Testis (tissue), 2 donors: ENCODE measurements at regions not wholly inside any gene's neighbourhood (a gene's known extent, or its start where the extent isn't known, plus 50 kb on each side); places are given as distances from the start of the nearest gene placed in this dataset.

Experiments
- DNase-seq: peaks from one replicate; pipeline ENCODE4 v3.0.0-alpha.2; 2019
- H3K27ac ChIP-seq, 2 donors: fragments of 200-600 bp; sonication (generic); one replicate each; pipeline ENCODE4 v1.5.1; 2019
- H3K27me3 ChIP-seq: fragments of 200-600 bp; sonication (generic); one replicate; pipeline ENCODE4 v1.5.1; 2019
- H3K36me3 ChIP-seq: fragments of 200-600 bp; sonication (generic); one replicate; pipeline ENCODE4 v1.5.1; 2017; ENCODE audit warnings: low read depth; ENCODE audit errors: missing control alignments
- H3K4me1 ChIP-seq: fragments of 200-600 bp; sonication (generic); one replicate; pipeline ENCODE4 v1.5.1; 2019
- H3K4me3 ChIP-seq, 2 donors: fragments of 200-600 bp; sonication (generic); one replicate each; pipeline ENCODE4 v1.5.1; 2017 to 2019
- H3K9me3 ChIP-seq: fragments of 200-600 bp; sonication (generic); one replicate; pipeline ENCODE4 v1.5.1; 2017
- POLR2A ChIP-seq: fragments of 450-650 bp; IDR thresholded peaks from one replicate; pipeline ENCODE4 v1.6.1; 2017; ENCODE audit warnings: antibody characterized with exemption, mild to moderate bottlenecking, moderate library complexity
- WGBS, 2 donors: methylation state at CpG; one replicate each; pipeline ENCODE4 v1.1.5; 2018; 5-methylcytosine and 5-hydroxymethylcytosine counted together
- intact Hi-C: fragments of 100-400 bp; cut with DNase I; formaldehyde crosslinking; loops from one replicate; pipeline ENCODE4 v1.15.1; 2023; ENCODE audit warnings: low total_unique reads
- TF ChIP-seq, protein P1 (sequence below), 3 experiments: fragments of 450-650 bp in 2 of 3; fragments of 200-600 bp in 1 of 3; sonication (generic) in 1 of 3; IDR thresholded peaks; one replicate each; pipeline ENCODE4 v1.5.1; 2016 to 2019; ENCODE audit warnings: antibody characterized with exemption in 3 of 3, mild to moderate bottlenecking in 2 of 3, moderate library complexity in 1 of 3

DNA sequence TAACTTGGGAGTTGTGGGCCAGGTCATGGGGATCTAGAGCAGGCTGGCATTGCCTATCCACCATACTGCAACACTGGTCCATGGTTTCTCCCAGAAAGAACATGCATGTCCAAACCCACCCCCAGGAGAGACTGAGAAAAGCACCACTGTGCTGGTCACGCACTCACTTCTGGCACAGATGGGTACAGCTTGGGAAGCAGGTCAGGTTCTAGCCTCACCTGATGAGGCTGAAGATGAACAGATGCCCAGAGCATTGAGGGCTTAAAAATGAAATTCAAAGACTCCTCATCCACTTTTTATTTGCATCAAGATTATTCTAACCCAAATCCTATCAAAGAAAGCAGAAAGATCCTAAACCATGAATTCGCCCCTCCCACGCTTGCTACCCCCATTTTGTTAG lies 125.9 kb upstream of the RAI2 start:
- no peaks in the 10 kb centered on the region for H3K27me3 ChIP-seq
- no peaks in the 10 kb centered on the region for H3K4me1 ChIP-seq
- no peak for TF ChIP-seq POLR2A
- TF ChIP-seq, protein P1, sequence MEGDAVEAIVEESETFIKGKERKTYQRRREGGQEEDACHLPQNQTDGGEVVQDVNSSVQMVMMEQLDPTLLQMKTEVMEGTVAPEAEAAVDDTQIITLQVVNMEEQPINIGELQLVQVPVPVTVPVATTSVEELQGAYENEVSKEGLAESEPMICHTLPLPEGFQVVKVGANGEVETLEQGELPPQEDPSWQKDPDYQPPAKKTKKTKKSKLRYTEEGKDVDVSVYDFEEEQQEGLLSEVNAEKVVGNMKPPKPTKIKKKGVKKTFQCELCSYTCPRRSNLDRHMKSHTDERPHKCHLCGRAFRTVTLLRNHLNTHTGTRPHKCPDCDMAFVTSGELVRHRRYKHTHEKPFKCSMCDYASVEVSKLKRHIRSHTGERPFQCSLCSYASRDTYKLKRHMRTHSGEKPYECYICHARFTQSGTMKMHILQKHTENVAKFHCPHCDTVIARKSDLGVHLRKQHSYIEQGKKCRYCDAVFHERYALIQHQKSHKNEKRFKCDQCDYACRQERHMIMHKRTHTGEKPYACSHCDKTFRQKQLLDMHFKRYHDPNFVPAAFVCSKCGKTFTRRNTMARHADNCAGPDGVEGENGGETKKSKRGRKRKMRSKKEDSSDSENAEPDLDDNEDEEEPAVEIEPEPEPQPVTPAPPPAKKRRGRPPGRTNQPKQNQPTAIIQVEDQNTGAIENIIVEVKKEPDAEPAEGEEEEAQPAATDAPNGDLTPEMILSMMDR (IDR thresholded peaks at IDR 0.05), result no peak
- no peak for DNase-seq
- 91% methylated on average over 3 of the region's 3 CpGs for WGBS, 2 donors
- intact Hi-C loops, result no loop called here
- H3K9me3 ChIP-seq, result no peaks in the 10 kb centered on the region
- no peaks in the 10 kb centered on the region for H3K36me3 ChIP-seq
- H3K27ac ChIP-seq, result no peak overlapping the region
- H3K4me3 ChIP-seq, result no peak overlapping the region

- Histone ChIP-seq H3K27ac (no peak overlapping the region), H3K4me3 (no peak overlapping the region), H3K36me3 (no peaks in the 10 kb centered on the region), H3K27me3 (no peaks in the 10 kb centered on the region), H3K9me3 (no peaks in the 10 kb centered on the region), H3K4me1 (no peaks in the 10 kb centered on the region)
- WGBS, 2 donors, result 52 to 69% methylated on average over 5 of the region's 5 CpGs
- DNase-seq, result no peak
- no peak for TF ChIP-seq POLR2A
- TF ChIP-seq, protein P1 (IDR thresholded peaks at IDR 0.05), result no peak
- intact Hi-C loops, result no loop called here
Measured at GRCh38 chrX:17986440-17986839, 125.3 kb upstream of the RAI2 start.

GRCh38 chrX:17984415-17984814 lies 123.3 kb upstream of the RAI2 start:
- H3K27ac ChIP-seq, result no peak overlapping the region
- intact Hi-C loops, result no loop called here
- H3K27me3 ChIP-seq, result no peaks in the 10 kb centered on the region
- WGBS, 2 donors, result 84 to 100% methylated on average over 1 to 4 of the region's 5 CpGs
- H3K9me3 ChIP-seq, result no peaks in the 10 kb centered on the region
- no peak for DNase-seq
- no peak overlapping the region for H3K4me3 ChIP-seq
- no peaks in the 10 kb centered on the region for H3K36me3 ChIP-seq
- H3K4me1 ChIP-seq, result no peaks in the 10 kb centered on the region
- no peak for TF ChIP-seq POLR2A
- TF ChIP-seq, protein P1 (IDR thresholded peaks at IDR 0.05), result no peak

- WGBS, 2 donors, result 93 to 94% methylated on average over 1 of the region's 1 CpG
- intact Hi-C loops, result no loop called here
Measured at GRCh38 chrX:17983389-17983788, 122.3 kb upstream of the RAI2 start.

GRCh38 chrX:17977696-17978095 lies 116.6 kb upstream of the RAI2 start:
- Histone ChIP-seq H3K4me1 (no peaks in the 10 kb centered on the region), H3K9me3 (no peaks in the 10 kb centered on the region), H3K36me3 (no peaks in the 10 kb centered on the region), H3K27me3 (no peaks in the 10 kb centered on the region), H3K4me3 (no peak overlapping the region), H3K27ac (no peak overlapping the region)
- intact Hi-C loops, result no loop called here
- DNase-seq, result no peak
- 83% methylated on average over 1 of the region's 3 CpGs; no CpG with 5 or more reads in 1 of the 2 donors for WGBS, 2 donors
- TF ChIP-seq POLR2A, result no peak
- TF ChIP-seq, protein P1 (IDR thresholded peaks at IDR 0.05), result no peak

More at GRCh38 chrX:17983389-17983788, 122.3 kb upstream of the RAI2 start:
- Histone ChIP-seq H3K36me3 (no peaks in the 10 kb centered on the region), H3K9me3 (no peaks in the 10 kb centered on the region), H3K27me3 (no peaks in the 10 kb centered on the region), H3K27ac (no peak overlapping the region), H3K4me1 (no peaks in the 10 kb centered on the region), H3K4me3 (no peak overlapping the region)
- TF ChIP-seq, protein P1 (IDR thresholded peaks at IDR 0.05), result no peak
- TF ChIP-seq POLR2A, result no peak
- DNase-seq, result no peak
